DND-41 (cell line): ENCODE measurements at regions not wholly inside any gene's neighbourhood (a gene's known extent, or its start where the extent isn't known, plus 50 kb on each side); places are given as distances from the start of the nearest gene placed in this dataset.

Source experiments
- EZH2 ChIP-seq: IDR thresholded peaks from 3 replicates; pipeline ENCODE4 v1.6.1; 2012; ENCODE audit warnings: borderline replicate concordance, low read depth, mild to moderate bottlenecking, moderate library complexity, low read length, inconsistent platforms; ENCODE audit not compliant: severe bottlenecking
- TF ChIP-seq, protein P1 (sequence below): IDR thresholded peaks from 2 replicates; pipeline ENCODE4 v1.5.1; 2012; ENCODE audit warnings: borderline replicate concordance, low read length, moderate library complexity, mild to moderate bottlenecking; ENCODE audit not compliant: poor library complexity, severe bottlenecking; ENCODE audit errors: extremely low read depth

DNA sequence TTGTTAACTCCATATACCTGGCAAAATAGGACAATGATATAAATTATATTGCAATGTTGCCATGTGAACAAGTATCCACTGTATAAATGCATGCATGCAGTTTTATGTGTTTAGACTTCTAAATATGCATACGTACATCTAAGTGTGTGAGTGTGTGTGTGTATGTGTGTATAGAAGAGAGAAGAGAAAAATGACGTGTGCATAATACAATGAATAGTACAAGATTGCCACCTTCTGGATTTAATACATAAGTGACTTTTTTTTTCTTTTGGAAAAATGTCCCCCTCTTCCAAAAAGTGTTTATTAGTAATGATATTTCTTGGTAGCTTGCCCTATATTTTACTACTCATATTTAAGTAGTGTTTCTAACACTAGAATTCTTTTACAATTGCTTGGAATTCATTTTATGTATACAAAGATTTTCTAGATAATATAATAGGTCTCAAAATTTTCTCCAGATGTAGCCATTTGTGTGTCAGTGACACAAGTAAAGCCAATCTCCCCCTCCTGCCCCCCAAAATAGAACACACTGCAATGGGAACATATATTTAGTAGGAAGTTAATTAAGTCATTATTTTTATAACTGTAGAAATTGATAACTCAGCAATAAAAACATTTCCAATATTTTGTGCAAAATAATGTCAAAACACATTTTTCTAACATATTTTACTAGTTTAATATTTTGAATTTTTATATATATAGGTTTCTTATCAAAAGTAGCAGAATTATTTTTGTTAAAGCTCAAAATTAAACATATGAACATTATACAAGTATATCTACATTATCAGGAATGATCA lies 783.3 kb upstream of the ATXN8OS start:
- TF ChIP-seq, protein P1, sequence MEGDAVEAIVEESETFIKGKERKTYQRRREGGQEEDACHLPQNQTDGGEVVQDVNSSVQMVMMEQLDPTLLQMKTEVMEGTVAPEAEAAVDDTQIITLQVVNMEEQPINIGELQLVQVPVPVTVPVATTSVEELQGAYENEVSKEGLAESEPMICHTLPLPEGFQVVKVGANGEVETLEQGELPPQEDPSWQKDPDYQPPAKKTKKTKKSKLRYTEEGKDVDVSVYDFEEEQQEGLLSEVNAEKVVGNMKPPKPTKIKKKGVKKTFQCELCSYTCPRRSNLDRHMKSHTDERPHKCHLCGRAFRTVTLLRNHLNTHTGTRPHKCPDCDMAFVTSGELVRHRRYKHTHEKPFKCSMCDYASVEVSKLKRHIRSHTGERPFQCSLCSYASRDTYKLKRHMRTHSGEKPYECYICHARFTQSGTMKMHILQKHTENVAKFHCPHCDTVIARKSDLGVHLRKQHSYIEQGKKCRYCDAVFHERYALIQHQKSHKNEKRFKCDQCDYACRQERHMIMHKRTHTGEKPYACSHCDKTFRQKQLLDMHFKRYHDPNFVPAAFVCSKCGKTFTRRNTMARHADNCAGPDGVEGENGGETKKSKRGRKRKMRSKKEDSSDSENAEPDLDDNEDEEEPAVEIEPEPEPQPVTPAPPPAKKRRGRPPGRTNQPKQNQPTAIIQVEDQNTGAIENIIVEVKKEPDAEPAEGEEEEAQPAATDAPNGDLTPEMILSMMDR: no peak
- TF ChIP-seq EZH2: no peak
